HUES64 (cell line): ENCODE measurements at regions not wholly inside any gene's neighbourhood (a gene's known extent, or its start where the extent isn't known, plus 50 kb on each side); places are given as distances from the start of the nearest gene placed in this dataset.
A peak's percentile ranks its signal among the peaks of the same experiment; 100 is the strongest.

ENCODE experiments used
- H3K27ac ChIP-seq: 2 replicates; pipeline ENCODE4 v1.7.0; 2013; ENCODE audit warnings: low read depth, low read length, inconsistent platforms
- H3K27me3 ChIP-seq: 2 replicates; pipeline ENCODE4 v1.6.1; 2013; ENCODE audit warnings: mild to moderate bottlenecking, low read length; ENCODE audit not compliant: insufficient read depth
- H3K36me3 ChIP-seq: 2 replicates; pipeline ENCODE4 v1.6.1; 2013; ENCODE audit warnings: mild to moderate bottlenecking, low read length; ENCODE audit not compliant: insufficient read depth
- H3K4me1 ChIP-seq: 2 replicates; pipeline ENCODE4 v1.6.1; 2013; ENCODE audit warnings: mild to moderate bottlenecking, low read length, moderate library complexity; ENCODE audit not compliant: insufficient read depth
- H3K4me3 ChIP-seq: 2 replicates; pipeline ENCODE4 v1.5.1; 2013; ENCODE audit warnings: mild to moderate bottlenecking, low read length, moderate library complexity
- H3K9ac ChIP-seq: 2 replicates; pipeline ENCODE4 v1.6.1; 2013; ENCODE audit warnings: mild to moderate bottlenecking, low read depth, low read length
- H3K9me3 ChIP-seq: 2 replicates; pipeline ENCODE4 v1.6.1; 2013; ENCODE audit warnings: low read depth, low read length; ENCODE audit not compliant: insufficient read depth
- WGBS: fragments of 150-250, 120-280 bp; methylation state at CpG from one replicate; pipeline ENCODE4 v1.1.7; 2013; ENCODE audit warnings: missing lambda C conversion rate; 5-methylcytosine and 5-hydroxymethylcytosine counted together

GRCh38 chr9:28092981-28093936, 520.0 kb upstream of the C9orf72 start:
- no peak overlapping the region for H3K27ac ChIP-seq
- WGBS, result 85% methylated on average over 8 of the region's 10 CpGs

GRCh38 chr9:28101509-28101908, 528.2 kb upstream of the C9orf72 start:
- 91% methylated on average over 3 of the region's 3 CpGs for WGBS
- Histone ChIP-seq H3K4me1 (no peaks in the 10 kb centered on the region), H3K9me3 (no peaks in the 10 kb centered on the region), H3K9ac (no peak overlapping the region), H3K27me3 (no peaks in the 10 kb centered on the region), H3K27ac (no peak overlapping the region), H3K36me3 (no peaks in the 10 kb centered on the region), H3K4me3 (no peak overlapping the region)

More at GRCh38 chr9:28092981-28093936, 520.0 kb upstream of the C9orf72 start:
- H3K9me3 ChIP-seq, result no peaks in the 10 kb centered on the region
- no peaks in the 10 kb centered on the region for H3K36me3 ChIP-seq
- no peaks in the 10 kb centered on the region for H3K27me3 ChIP-seq
- no peak overlapping the region for H3K9ac ChIP-seq
- H3K4me3 ChIP-seq, result no peak overlapping the region
- H3K4me1 ChIP-seq, result no peaks in the 10 kb centered on the region

GRCh38 chr9:28105001-28105400, 531.7 kb upstream of the C9orf72 start:
- Histone ChIP-seq H3K9ac (no peak overlapping the region), H3K4me1 (no peaks in the 10 kb centered on the region), H3K9me3 (no peaks in the 10 kb centered on the region), H3K4me3 (no peak overlapping the region), H3K36me3 (no peaks in the 10 kb centered on the region), H3K27me3 (no peaks in the 10 kb centered on the region), H3K27ac (no peak overlapping the region)
- no CpG with 5 or more reads among the region's 2 CpGs for WGBS

- H3K4me1 ChIP-seq, result peaks cover 25% of the 10 kb centered on the region
- no peak overlapping the region for H3K27ac ChIP-seq
- H3K27me3 ChIP-seq, result no peaks in the 10 kb centered on the region
- no peak overlapping the region for H3K9ac ChIP-seq
- WGBS, result 81% methylated on average over 2 of the region's 3 CpGs
- H3K4me3 ChIP-seq, result no peak overlapping the region
- H3K9me3 ChIP-seq, result no peaks in the 10 kb centered on the region
- H3K36me3 ChIP-seq, result no peaks in the 10 kb centered on the region
Observed at GRCh38 chr9:28120184-28120583, 546.9 kb upstream of the C9orf72 start.

- no peaks in the 10 kb centered on the region for H3K36me3 ChIP-seq
- H3K27me3 ChIP-seq, result no peaks in the 10 kb centered on the region
- no peak overlapping the region for H3K9ac ChIP-seq
- H3K4me1 ChIP-seq, result peaks cover 25% of the 10 kb centered on the region
- 100% methylated on average over 3 of the region's 3 CpGs for WGBS
- no peak overlapping the region for H3K27ac ChIP-seq
- H3K4me3 ChIP-seq, result no peak overlapping the region
- no peaks in the 10 kb centered on the region for H3K9me3 ChIP-seq
Observed at GRCh38 chr9:28120626-28121025, 547.3 kb upstream of the C9orf72 start.

GRCh38 chr9:28121366-28121765, 548.1 kb upstream of the C9orf72 start:
- Histone ChIP-seq H3K4me1 (peaks cover 25% of the 10 kb centered on the region), H3K9me3 (no peaks in the 10 kb centered on the region), H3K36me3 (no peaks in the 10 kb centered on the region), H3K9ac (no peak overlapping the region), H3K27ac (no peak overlapping the region), H3K4me3 (no peak overlapping the region), H3K27me3 (no peaks in the 10 kb centered on the region)
- 86% methylated on average over 3 of the region's 3 CpGs for WGBS

- Histone ChIP-seq H3K9me3 (no peaks in the 10 kb centered on the region), H3K27ac (no peak overlapping the region), H3K4me3 (no peak overlapping the region), H3K9ac (no peak overlapping the region), H3K36me3 (no peaks in the 10 kb centered on the region), H3K4me1 (peaks cover 16% of the 10 kb centered on the region), H3K27me3 (no peaks in the 10 kb centered on the region)
Observed at GRCh38 chr9:28124917-28125316, 551.6 kb upstream of the C9orf72 start.

- no peak overlapping the region for H3K9ac ChIP-seq
- H3K27me3 ChIP-seq, result no peaks in the 10 kb centered on the region
- H3K4me1 ChIP-seq, result no peaks in the 10 kb centered on the region
- no peak overlapping the region for H3K27ac ChIP-seq
- no peaks in the 10 kb centered on the region for H3K9me3 ChIP-seq
- H3K36me3 ChIP-seq, result no peaks in the 10 kb centered on the region
- H3K4me3 ChIP-seq, result no peak overlapping the region
- 96% methylated on average over 3 of the region's 3 CpGs for WGBS
Observed at GRCh38 chr9:28127101-28127500, 553.8 kb upstream of the C9orf72 start.

- Histone ChIP-seq H3K9me3 (no peaks in the 10 kb centered on the region), H3K4me1 (peaks cover 30% of the 10 kb centered on the region), H3K36me3 (no peaks in the 10 kb centered on the region), H3K4me3 (no peak overlapping the region), H3K27me3 (no peaks in the 10 kb centered on the region), H3K9ac (no peak overlapping the region), H3K27ac (no peak overlapping the region; the same call in 1 of the 2 replicates)
- WGBS, result 86% methylated on average over 8 of the region's 8 CpGs
Observed at GRCh38 chr9:28134446-28134976, 561.2 kb upstream of the C9orf72 start.

GRCh38 chr9:28135549-28135948, 562.3 kb upstream of the C9orf72 start:
- 46% methylated on average over 2 of the region's 2 CpGs for WGBS
- H3K27ac ChIP-seq, result 0 out of 2 replicates have a peak overlapping the region, but pooled peaks have one; percentile 46
- H3K9me3 ChIP-seq, result no peaks in the 10 kb centered on the region
- no peaks in the 10 kb centered on the region for H3K27me3 ChIP-seq
- H3K4me3 ChIP-seq, result peak overlapping the region; percentile 10; the same call in 1 of the 2 replicates
- no peak overlapping the region for H3K9ac ChIP-seq
- no peaks in the 10 kb centered on the region for H3K36me3 ChIP-seq
- peaks cover 30% of the 10 kb centered on the region for H3K4me1 ChIP-seq

- H3K4me3 ChIP-seq, result no peak overlapping the region
- no peaks in the 10 kb centered on the region for H3K27me3 ChIP-seq
- 0 out of 2 replicates have a peak overlapping the region, but pooled peaks have one; percentile 46 for H3K27ac ChIP-seq
- H3K4me1 ChIP-seq, result peaks cover 30% of the 10 kb centered on the region
- H3K36me3 ChIP-seq, result no peaks in the 10 kb centered on the region
- WGBS, result 85% methylated on average over 2 of the region's 2 CpGs
- no peak overlapping the region for H3K9ac ChIP-seq
- H3K9me3 ChIP-seq, result no peaks in the 10 kb centered on the region
Observed at GRCh38 chr9:28136113-28136512, 562.8 kb upstream of the C9orf72 start.
